Type B pancreatic cell (in vitro differentiated cells): ENCODE measurements at regions not wholly inside any gene's neighbourhood (a gene's known extent, or its start where the extent isn't known, plus 50 kb on each side); places are given as distances from the start of the nearest gene placed in this dataset.
"Not testable (repeated sequence)": the region's sequence is repeated elsewhere in the genome, so short reads cannot be mapped to it uniquely, and the experiment has no call there.

ENCODE experiments used
- DNase-seq: peaks from one replicate; pipeline ENCODE4 v3.0.0; 2021; ENCODE audit warnings: mixed read lengths; ENCODE audit not compliant: unreplicated experiment; ENCODE audit errors: extremely low spot score
- H3K27ac Mint-ChIP-seq: 2 replicates; pipeline ENCODE4 v1.8.0; 2021; ENCODE audit warnings: mild to moderate bottlenecking, mixed read lengths
- H3K27me3 Mint-ChIP-seq: 2 replicates; pipeline ENCODE4 v1.8.0; 2021; ENCODE audit warnings: mixed read lengths
- H3K36me3 Mint-ChIP-seq: 2 replicates; pipeline ENCODE4 v1.8.0; 2021; ENCODE audit warnings: mixed read lengths
- H3K4me1 Mint-ChIP-seq: one replicate; pipeline ENCODE4 v1.8.0; 2021; ENCODE audit warnings: mixed read lengths; ENCODE audit not compliant: unreplicated experiment
- H3K4me3 Mint-ChIP-seq: 2 replicates; pipeline ENCODE4 v1.8.0; 2021; ENCODE audit warnings: mild to moderate bottlenecking, mixed read lengths
- H3K9me3 Mint-ChIP-seq: 2 replicates; pipeline ENCODE4 v1.8.0; 2021; ENCODE audit warnings: mixed read lengths
- CTCF ChIP-seq: fragments of 200-600 bp; sonication (generic); conservative IDR thresholded peaks from 2 replicates; pipeline ENCODE4 v1.5.0; 2021; ENCODE audit warnings: antibody characterized with exemption, mild to moderate bottlenecking

GRCh38 chr6:48597951-48598350, 487.0 kb upstream of the PTCHD4 start:
- no peak for DNase-seq
- Mint-ChIP-seq H3K36me3 (peaks cover 1% of the 10 kb centered on the region), H3K4me1 (no peaks in the 10 kb centered on the region), H3K27ac (no peak overlapping the region), H3K4me3 (no peak overlapping the region), H3K9me3 (no peaks in the 10 kb centered on the region), H3K27me3 (no peaks in the 10 kb centered on the region)
- no peak for TF ChIP-seq CTCF

GRCh38 chr6:48596830-48597229, 485.8 kb upstream of the PTCHD4 start:
- Mint-ChIP-seq H3K27ac (no peak overlapping the region), H3K9me3 (peaks cover 2% of the 10 kb centered on the region), H3K4me3 (no peak overlapping the region), H3K4me1 (no peaks in the 10 kb centered on the region), H3K36me3 (peaks cover 3% of the 10 kb centered on the region), H3K27me3 (no peaks in the 10 kb centered on the region)
- DNase-seq = no peak
- TF ChIP-seq CTCF = no peak

GRCh38 chr6:48591158-48591557, 480.2 kb upstream of the PTCHD4 start:
- not testable (repeated sequence) for H3K9me3 Mint-ChIP-seq, H3K4me3 Mint-ChIP-seq, H3K27me3 Mint-ChIP-seq, H3K4me1 Mint-ChIP-seq, H3K36me3 Mint-ChIP-seq, DNase-seq
- peak overlapping the region; percentile 57 for H3K27ac Mint-ChIP-seq

GRCh38 chr6:48584846-48585245, 473.8 kb upstream of the PTCHD4 start:
- no peak for TF ChIP-seq CTCF
- no peak overlapping the region for H3K27ac Mint-ChIP-seq
- no peak overlapping the region for H3K4me3 Mint-ChIP-seq
- H3K36me3 Mint-ChIP-seq = no peaks in the 10 kb centered on the region
- DNase-seq = no peak
- no peaks in the 10 kb centered on the region for H3K27me3 Mint-ChIP-seq
- no peaks in the 10 kb centered on the region for H3K4me1 Mint-ChIP-seq
- no peaks in the 10 kb centered on the region for H3K9me3 Mint-ChIP-seq

GRCh38 chr6:48570656-48571055, 459.7 kb upstream of the PTCHD4 start:
- H3K4me1 Mint-ChIP-seq = peaks cover 23% of the 10 kb centered on the region
- no peak for TF ChIP-seq CTCF
- no peak overlapping the region for H3K27ac Mint-ChIP-seq
- peaks cover 2% of the 10 kb centered on the region for H3K36me3 Mint-ChIP-seq
- no peaks in the 10 kb centered on the region for H3K27me3 Mint-ChIP-seq
- H3K4me3 Mint-ChIP-seq = no peak overlapping the region
- peaks cover 3% of the 10 kb centered on the region for H3K9me3 Mint-ChIP-seq
- no peak for DNase-seq

- H3K4me1 Mint-ChIP-seq = peaks cover 27% of the 10 kb centered on the region
- no peak for DNase-seq
- H3K27me3 Mint-ChIP-seq = no peaks in the 10 kb centered on the region
- H3K36me3 Mint-ChIP-seq = peaks cover 4% of the 10 kb centered on the region
- no peak overlapping the region for H3K27ac Mint-ChIP-seq
- no peak overlapping the region for H3K4me3 Mint-ChIP-seq
- no peak for TF ChIP-seq CTCF
- peaks cover 5% of the 10 kb centered on the region for H3K9me3 Mint-ChIP-seq
Observed at GRCh38 chr6:48568856-48569255, 457.9 kb upstream of the PTCHD4 start.
